Activated CD4-positive, alpha-beta T cell treated with anti-CD3 and anti-CD28 coated beads for 48 hours (primary cell): ENCODE measurements at regions not wholly inside any gene's neighbourhood (a gene's known extent, or its start where the extent isn't known, plus 50 kb on each side); places are given as distances from the start of the nearest gene placed in this dataset.
"Not testable (repeated sequence)": the region's sequence is repeated elsewhere in the genome, so short reads cannot be mapped to it uniquely, and the experiment has no call there.

Source experiments
- DNase-seq: peaks from one replicate; pipeline ENCODE4 v3.0.0-alpha.2; 2020

DNA sequence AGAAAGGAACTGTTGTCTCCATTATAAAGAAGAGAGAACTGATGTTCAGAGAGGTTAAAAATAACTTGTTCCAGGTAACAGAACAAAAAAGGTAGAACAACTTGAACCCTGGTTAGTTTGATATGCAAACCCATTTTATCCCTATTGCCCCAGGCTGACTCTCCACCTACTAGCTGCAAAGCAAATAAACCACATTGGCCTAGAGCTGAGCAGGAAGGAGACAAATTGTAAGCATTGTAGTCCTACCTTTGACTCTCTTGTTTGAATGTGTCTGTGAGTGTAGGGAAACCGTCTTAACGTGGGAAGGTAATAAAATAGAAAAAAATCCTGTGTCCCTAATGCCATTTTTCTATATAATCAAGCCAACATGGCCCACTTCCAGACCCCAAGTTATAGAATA, 126.4 kb downstream of the CCER1 start:
- no peak for DNase-seq

DNA sequence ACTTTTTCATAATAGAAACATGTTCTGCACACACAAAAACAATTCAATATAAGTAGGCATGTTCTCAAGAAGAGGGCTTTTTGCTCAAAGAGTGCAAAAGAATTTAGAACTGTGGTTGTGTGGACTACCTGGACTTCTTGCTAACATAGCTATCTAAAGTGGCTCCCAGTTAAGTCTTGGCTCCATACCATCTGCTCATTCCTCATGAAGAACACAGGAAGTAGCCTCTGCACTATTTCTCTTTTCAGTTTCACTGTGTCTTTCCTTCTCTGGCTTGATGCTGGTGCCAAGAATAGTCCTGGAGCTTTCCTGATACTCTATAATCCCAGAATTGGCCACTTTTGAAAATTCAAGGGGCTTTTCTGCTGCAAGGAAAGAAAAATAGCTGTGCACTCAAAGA, 127.4 kb downstream of the CCER1 start:
- DNase-seq = no peak

DNA sequence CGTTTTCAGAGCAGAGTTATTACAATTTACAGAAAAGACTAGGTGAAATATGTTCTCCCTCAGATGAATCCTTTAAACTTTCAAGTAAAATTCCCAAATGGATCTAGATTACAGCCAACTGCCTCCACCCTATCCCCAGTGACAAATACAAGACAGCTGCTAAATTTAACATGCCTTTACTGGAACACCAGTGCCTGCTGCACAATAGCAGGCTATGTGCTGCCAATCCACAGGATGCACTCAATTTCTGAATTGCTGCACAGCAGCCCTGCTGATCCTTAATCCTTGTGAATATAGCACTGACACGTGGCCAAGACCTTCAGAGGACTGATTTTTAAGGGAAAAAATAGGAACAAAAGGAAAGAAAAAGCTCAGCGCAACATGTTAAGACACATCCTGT, 128.9 kb downstream of the CCER1 start:
- DNase-seq = no peak

DNA sequence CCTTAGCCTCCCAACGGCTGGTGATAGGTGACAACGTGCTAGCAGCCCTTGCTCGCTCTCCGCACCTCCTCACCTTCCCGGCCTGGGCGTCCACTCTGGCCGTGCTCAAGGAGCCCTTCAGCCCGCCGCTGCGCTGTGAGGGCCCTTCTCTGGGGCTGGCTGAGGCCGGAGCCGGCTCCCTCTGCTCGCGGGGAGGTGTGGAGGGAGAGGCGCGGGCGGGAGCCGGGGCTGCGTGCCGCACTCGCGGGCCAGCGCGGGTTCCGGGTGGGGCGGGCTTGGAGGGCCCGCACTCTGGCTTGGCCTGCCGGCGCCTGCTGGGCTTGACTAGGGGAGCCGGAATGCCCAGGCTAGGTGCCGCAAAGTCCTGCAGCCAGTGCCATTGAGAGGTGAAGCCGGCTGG, 131.1 kb downstream of the CCER1 start:
- no peak for DNase-seq

DNA sequence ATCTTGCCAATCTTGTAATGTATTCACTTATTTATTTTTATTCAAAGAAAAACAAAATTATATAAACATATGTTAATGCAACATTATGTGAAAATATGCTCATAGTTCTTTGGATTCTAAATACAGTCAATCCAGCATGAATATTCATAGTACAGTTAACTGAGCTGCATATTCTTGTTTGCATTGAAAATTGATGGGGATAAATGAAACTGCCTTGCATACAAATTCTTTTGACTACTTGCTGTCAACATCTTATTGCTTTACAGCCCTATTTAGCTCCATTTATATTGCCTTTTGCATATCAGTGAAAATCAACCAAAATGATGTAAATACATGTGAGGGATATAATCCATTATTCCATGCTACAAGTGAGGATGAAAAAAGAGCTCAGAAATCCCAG, 135.3 kb downstream of the CCER1 start:
- DNase-seq = no peak

DNA sequence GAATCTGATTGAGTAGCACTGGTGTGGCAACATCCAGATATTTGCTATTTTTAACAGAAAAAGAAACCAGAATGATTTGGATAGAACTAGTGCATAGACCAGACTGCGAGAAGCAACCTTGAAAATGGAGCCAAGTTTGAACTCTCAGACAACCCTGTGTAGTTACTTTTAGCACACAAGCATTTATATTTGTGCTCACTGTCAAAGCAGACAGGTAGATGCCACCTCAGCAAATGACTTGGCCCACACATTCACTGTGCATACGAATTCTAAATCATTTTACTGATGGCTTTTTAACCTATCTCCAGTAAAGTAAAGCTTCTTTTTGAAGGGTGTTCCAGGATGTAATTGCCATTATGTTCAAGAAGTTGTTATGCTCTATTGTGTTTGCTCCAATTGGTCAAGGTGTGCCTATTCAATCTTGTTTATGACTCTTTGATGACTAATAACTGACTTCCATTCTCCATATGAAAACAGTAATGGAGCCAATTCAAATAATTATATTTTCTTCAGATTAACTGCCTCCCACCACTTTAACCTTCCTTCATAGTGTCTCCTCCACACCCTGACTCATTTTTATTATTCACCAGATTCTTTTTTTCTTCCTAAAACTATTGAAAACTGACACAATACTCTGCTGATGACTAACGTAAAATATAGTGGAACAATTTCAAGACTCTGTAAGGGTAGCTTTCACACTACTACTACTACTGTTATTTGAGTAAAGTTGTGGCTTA, 138.5 kb downstream of the CCER1 start:
- no peak for DNase-seq

DNA sequence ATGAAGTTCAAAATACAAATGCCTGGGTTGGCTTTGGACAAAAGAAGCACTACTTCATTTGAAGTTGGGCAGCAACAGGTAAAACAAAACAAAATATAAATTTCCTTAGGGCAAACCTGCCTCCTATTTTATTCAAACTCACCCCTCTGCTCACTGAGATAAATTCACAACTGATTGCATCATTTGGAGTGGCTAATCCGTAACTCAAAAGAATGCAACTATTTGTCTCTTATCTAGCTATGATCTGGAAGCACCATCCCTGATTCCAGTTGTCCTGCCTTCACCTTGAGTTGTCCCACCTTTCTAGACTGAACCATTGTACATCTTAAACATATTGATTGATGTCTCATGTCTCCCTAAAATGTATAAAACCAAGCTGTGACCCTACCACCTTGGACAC, 145.0 kb downstream of the CCER1 start:
- DNase-seq = no peak

DNA sequence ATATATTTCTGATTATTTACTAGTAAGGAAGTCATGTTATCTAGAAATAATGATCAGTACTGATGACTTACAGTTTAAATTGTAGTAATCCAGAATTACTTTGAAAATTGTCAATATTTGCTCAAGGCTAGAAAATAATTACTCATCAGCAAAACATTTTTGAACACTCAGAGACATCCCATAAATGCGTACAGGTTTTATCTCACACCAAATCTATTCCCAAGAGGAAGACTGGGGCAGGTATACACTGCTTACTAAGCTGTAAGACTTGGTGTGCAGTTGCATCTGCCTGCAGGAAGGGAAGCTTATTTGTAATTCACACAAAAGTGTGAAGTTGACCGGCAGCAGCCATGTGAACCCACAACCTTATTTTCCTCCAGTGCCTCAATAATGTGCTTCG, 146.4 kb downstream of the CCER1 start:
- no peak for DNase-seq

DNA sequence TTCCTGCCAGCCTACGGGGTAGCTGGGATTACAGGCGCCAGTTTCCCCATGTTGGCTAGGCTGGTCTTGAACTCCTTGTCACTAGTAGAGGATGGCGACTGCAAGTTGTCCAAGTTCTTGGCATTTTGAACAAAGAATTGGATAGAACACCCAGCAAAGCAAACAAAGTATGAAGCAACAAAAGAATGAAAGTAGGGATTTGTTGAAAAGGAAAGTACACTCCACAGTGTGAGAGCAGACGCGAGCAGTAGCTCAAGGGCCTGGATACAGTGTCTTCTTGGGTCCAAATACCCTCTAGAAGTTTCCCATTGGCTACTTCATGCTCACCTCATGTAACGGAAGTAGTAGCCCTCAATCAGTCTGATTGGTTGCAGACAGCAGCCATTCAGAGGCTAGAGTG, 152.2 kb downstream of the CCER1 start:
- no peak for DNase-seq

DNA sequence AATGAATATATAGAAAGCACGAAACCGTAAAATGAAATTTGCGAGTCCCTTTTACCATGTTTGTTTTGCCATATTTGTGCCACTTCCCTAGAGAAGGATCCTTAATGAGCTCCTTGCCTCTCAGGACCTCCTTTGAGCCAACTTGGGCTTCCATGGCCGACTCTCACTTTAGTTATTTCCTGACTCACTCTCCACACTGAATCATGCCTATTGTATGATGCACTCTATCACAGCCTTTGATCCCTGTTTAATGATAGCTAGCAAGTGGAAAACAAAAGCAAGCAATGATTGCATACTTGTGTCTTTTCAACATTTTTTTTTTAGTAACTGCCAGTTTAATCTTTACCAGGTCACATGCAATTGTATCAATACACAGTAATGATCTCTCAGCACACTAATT, 153.2 kb downstream of the CCER1 start:
- no peak for DNase-seq

DNA sequence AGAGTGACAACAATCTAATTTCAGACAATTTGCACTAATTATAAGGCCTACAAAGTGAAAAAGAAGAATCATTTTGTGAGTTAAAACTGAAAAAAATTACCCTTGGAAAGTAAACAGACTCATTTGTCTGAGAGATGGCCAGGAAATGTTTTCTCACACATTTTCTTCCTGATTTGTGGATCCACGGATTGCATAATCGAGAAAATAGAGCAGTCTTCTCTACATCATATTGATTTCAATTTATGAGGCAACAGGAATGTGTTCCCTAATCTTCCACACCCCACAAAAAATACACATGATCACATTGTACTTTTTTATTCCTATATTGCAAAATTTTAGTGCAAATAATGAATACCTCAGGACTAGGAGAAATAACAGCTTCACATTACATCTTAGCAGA, 160.8 kb downstream of the CCER1 start:
- no peak for DNase-seq

DNA sequence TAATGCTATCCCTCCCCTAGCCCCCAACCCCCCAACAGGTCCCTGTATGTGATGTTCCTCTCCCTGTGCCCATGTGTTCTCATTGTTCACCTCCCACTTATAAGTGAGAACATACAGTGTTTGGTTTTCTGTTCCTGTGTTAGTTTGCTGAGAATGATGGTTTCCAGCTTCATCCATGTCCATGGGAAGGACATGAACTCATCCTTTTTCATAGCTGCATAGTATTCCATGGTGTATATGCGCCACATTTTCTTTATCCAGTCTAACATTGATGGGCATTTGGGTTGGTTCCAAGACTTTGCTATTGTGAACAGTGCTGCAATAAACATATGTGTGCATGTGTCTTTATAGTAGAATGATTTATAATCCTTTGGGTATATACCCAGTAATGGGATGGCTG, 162.3 kb downstream of the CCER1 start:
- DNase-seq = not testable (repeated sequence)

DNA sequence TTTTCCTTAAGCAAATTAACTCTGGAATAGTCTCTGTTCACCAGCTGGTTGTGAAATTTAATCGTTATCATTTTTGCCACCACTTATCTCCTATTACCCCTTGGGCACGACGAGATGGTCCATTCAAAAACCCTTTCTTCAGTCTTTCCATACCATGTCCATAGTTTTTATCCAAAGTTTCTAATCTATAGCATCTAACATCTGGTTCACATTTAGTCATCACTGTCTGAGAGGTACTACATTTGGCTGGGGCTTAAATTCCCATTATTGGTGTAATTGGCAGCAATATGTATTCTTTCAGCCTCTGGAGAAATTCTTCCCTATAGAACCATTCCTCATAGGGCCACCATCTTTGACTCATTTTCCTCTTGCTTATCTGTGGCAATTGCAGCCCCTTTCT, 163.5 kb downstream of the CCER1 start:
- no peak for DNase-seq

DNA sequence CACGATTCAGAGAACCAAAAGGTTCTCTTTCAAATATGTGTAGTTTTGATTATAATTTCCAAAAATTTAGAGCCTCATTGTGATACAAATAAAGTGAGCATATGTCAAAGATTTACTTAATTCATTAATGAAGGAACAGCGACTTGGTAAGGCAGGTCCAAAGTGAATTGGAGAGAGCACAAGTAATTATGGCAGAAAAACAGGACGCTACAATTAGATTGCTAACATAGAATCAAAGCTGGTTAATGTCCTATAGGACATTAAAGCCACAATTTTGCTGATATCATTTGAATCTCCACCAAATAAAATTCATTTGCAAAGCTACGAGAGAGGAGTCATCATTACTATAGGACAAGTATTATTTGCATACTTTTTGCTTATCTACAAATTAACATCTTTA, 164.2 kb downstream of the CCER1 start:
- DNase-seq = no peak

DNA sequence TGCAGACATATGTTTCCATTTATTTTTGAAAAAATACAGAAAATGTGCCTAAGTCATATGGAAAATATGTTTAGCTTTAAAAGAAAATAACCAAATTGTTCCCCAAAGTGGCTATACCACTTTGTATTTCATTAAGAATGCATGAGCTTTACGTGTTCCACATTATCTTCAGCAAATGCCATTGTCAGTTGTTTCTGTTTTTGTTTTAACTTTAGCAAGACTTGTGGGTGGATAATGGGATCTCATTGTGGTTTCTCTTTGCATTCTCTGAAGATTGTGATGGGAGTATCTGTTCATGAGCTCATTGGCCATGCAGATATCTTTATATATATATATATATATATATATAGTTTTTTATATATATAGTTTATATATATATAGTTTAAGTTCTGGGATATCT, 181.5 kb downstream of the CCER1 start:
- no peak for DNase-seq

DNA sequence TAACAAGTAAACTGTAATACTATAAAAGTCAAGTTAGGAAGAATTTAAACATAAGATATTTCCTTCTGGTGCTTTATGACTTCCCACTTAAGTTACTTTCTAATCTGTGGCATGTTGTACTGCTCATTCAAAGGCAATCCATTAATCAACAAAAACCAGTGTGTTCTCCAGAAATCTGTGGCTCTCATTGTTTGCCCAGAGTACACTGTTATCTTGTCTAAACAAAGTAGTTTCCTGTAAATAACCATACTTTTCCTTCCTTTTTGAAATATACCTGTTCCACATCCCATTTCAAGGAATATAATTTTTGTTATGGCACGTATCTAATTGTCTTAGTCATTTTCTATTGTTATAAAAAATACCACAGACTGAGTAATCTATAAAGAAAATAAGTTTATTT, 184.1 kb downstream of the CCER1 start:
- DNase-seq = no peak

DNA sequence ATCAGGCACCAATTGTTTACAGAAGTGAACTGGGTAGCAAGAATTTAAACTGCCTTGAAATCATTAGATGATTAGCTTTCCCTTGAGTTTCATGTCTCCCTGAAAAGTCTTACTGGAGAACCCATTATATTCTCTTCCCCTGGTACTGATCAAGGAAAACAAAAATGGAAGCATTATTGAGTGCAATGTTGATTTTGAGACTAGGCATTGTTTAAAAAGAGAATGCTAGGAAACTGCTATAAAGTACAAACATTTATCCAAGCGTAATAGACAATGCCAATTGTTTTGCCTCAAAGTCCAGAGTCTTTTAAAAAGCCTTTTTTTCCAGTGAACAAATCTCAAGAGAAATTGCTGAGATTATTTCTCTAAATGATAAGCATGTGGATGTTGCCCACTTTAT, 197.0 kb downstream of the CCER1 start:
- no peak for DNase-seq

DNA sequence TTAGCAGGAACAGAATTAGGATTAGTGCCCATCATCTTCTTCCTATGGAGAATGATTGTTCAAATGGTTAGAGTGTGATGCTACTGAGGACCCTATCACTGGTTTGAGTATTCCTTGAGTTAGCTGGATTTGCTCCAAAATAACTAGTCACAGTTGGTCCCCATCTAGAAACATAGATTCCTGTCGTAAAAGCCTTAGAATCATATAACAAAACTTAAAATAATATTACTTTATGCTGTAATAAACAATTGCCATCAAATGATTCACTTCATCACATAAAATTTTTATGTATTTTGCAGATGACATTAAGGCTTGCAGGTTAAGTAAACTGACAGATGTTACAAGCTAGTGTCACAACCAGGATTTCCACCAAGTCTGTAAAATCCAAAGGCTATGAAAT, 209.8 kb downstream of the CCER1 start:
- DNase-seq = no peak

DNA sequence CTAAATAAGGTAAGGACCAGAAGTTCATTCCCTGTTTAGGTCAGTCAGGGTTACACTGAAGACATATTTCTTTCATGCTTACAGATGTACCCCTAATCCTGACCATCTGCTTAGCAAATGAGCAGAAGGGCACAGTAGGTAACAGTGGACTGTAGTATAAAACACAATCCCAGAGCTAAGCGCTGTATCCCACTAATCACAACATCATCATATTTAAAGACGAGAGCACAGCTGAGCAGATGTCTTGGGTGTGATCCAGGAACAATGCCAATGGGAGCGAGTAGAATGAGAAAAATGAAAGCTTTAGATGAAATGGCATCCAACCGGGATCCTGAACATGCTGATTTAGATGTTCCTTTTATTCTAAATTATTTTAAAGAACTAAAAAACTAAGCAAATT, 213.4 kb downstream of the CCER1 start:
- DNase-seq = no peak

DNA sequence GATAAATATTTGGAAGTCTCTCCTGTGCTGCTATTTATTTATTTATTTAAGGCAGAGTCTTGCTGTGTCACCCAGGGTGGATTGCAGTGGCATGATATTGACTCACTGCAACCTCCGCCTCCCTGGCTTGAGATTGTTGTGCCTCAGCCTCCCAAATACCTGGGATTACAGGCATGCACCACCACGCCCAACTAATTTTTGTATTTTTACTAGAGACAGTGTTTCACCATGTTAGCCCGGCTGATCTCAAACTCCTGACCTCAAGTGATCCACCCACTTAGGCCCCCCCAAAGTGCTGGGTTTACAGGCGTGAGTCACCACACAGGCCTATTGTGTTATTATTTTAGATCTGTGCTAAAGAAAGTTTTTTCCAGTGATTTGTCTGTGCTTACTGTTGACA, 225.2 kb downstream of the CCER1 start:
- no peak for DNase-seq

DNA sequence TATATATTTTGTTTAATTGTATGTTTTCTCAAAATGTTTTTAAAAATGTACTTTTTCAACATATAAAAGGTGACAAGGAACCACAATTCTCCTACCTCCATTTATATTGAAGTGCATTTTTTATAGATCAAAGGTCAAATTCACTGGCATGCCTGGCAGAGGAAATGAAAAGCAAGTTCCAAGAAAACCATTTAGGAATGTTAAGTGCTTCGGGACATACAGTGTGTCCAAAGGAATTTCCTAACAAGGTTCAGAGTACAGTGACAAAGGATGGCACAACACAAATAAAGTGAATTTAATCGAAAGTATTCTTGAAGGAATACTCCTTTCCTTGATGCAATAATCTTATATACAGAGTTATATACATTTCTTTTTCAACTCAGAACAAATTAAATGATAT, 242.3 kb downstream of the CCER1 start:
- no peak for DNase-seq

DNA sequence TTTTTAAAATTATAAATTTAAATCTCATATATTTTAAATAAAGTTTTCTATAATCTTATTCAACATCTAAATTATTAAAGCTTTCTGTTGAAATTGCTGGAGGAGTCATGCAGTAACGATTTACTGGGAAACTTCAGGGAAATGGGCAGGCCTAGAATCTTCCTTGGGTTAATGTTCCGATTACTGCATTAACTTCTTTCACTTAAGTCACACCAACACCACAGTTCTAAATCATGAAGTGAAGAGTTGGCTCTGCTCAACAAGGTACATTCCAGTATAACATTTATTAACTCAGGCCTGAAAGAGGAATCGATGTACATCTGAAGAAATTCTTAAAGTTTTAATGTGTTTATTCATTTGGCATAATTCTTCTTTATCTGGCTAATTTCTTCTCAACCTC, 244.3 kb downstream of the CCER1 start:
- DNase-seq = no peak

DNA sequence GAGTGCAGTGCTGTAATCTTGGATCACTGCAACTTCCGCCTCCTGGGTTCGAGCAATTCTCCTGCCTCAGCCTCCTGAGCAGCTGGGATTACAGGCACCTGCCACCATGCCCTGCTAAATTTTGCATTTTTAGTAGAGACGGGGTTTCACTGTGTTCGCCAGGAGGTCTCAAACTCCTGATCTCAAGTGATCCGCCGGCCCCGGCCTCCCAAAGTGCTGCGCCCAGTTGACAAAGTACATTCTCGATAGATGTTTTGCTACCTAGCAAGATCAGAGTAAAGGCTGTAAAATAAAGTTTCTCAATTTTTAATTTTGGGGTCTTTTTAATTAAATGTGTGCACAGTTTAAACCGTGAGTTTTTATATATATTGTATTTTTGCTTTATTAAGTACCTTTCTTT, 248.9 kb downstream of the CCER1 start:
- no peak for DNase-seq

DNA sequence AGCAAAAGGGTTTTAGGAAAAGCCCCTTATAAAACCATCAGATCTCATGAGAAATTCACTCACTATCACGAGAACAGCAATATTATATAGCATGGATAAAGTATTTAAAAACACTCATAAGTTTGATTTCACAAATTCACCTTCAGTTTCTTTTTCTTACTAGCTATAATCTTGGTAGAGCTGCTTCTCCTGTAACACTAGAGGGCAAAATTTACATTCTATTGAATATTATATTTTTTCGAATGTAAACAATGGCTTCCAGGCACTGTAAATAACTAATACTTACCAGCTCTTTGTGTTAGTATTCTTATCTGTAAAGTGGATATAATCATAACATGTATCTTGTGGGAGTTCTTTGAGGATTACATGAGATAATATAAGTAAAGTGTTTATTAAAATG, 259.6 kb downstream of the CCER1 start:
- DNase-seq = no peak

DNA sequence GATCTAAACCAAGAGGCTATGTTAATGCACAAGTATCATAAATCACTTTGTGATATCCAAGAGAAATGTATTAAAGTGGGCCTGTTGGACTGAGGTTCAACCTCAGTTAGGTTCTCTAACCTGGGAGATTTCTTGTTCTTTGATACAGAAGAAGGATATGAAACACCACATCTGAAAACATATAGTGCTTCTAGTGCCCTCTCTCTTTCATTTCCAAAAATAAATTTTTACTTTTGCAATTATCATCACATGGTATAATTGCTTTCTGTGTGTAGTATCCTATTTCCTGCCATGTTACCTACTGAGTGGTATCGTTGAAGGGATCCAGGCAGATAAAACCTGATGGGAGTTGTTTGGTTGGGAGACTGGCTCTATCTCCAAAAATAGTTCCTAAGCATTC, 264.9 kb downstream of the CCER1 start:
- no peak for DNase-seq

DNA sequence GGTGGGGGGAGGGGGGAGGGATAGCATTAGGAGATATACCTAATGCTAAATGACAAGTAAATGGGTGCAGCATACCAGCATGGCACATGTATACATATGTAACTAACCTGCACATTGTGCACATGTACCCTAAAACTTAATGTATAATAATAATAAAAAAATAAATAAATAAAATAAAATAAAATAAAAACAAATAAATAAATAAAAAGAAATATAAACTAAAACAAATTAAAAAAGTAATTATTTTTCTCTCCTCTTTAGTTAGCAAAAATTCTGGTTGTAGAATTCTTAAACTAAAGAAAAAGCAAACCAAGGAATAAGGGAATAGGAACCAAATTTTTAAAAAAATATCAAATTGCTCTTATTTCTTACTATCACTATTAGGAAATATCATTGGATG, 267.3 kb downstream of the CCER1 start:
- not testable (repeated sequence) for DNase-seq
